Ishikawa (cell line): ENCODE measurements at regions not wholly inside any gene's neighbourhood (a gene's known extent, or its start where the extent isn't known, plus 50 kb on each side); places are given as distances from the start of the nearest gene placed in this dataset.

ENCODE experiments used
- CEBPB ChIP-seq: IDR thresholded peaks from 2 replicates; pipeline ENCODE4 v1.6.1; 2012
- CREB1 ChIP-seq: IDR thresholded peaks from 2 replicates; pipeline ENCODE4 v1.6.1; 2012; ENCODE audit warnings: low read depth
- EGR1 ChIP-seq: IDR thresholded peaks from 2 replicates; pipeline ENCODE4 v1.6.1; 2012
- EP300 ChIP-seq: IDR thresholded peaks from 2 replicates; pipeline ENCODE4 v1.6.1; 2012; ENCODE audit warnings: borderline replicate concordance
- NFIC ChIP-seq: IDR thresholded peaks from 2 replicates; pipeline ENCODE4 v1.6.1; 2012
- RAD21 ChIP-seq: IDR thresholded peaks from 2 replicates; pipeline ENCODE4 v1.6.1; 2012; ENCODE audit warnings: low read depth
- TAF1 ChIP-seq: IDR thresholded peaks from 2 replicates; pipeline ENCODE4 v1.6.1; 2012; ENCODE audit warnings: low read depth, mild to moderate bottlenecking
- TCF12 ChIP-seq: IDR thresholded peaks from 2 replicates; pipeline ENCODE4 v1.6.1; 2012; ENCODE audit warnings: low read depth
- YY1 ChIP-seq: IDR thresholded peaks from 2 replicates; pipeline ENCODE4 v1.6.1; 2012; ENCODE audit warnings: low read depth
- ZBTB7A ChIP-seq: IDR thresholded peaks from 2 replicates; pipeline ENCODE4 v1.6.1; 2012; ENCODE audit warnings: low read depth
- TF ChIP-seq, protein P1 (sequence below): IDR thresholded peaks from 2 replicates; pipeline ENCODE4 v1.6.1; 2012; ENCODE audit warnings: low read depth, mild to moderate bottlenecking
- TF ChIP-seq, protein P2 (sequence below): IDR thresholded peaks from 2 replicates; pipeline ENCODE4 v1.6.1; 2012
- TF ChIP-seq, protein P3 (sequence below): IDR thresholded peaks from 2 replicates; pipeline ENCODE4 v1.6.1; 2012

DNA sequence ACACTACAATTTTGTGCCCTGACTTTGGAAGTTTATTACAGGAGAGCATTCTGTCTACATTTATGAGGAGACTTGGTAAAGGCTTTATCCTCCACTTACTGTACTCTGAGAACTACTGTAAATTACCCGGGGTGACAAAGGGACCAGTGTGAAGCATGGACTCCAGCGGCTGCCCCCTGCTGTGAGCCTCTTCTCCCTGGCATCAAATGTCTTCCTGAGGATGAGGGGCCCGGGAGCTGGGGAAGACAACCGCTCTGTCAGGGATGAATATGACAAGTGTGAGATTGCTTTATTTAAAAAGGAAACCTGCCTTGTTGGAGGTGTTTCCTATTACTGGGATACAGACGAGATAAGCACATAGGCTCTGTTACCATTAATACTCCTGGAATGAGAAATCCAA lies 714.8 kb downstream of the CCSER2 start:
- TF ChIP-seq NFIC (no peak), TCF12 (no peak), TAF1 (no peak), RAD21 (no peak), EGR1 (no peak), EP300 (no peak), YY1 (no peak), CREB1 (no peak), CEBPB (no peak), ZBTB7A (no peak)
- TF ChIP-seq, protein P1, sequence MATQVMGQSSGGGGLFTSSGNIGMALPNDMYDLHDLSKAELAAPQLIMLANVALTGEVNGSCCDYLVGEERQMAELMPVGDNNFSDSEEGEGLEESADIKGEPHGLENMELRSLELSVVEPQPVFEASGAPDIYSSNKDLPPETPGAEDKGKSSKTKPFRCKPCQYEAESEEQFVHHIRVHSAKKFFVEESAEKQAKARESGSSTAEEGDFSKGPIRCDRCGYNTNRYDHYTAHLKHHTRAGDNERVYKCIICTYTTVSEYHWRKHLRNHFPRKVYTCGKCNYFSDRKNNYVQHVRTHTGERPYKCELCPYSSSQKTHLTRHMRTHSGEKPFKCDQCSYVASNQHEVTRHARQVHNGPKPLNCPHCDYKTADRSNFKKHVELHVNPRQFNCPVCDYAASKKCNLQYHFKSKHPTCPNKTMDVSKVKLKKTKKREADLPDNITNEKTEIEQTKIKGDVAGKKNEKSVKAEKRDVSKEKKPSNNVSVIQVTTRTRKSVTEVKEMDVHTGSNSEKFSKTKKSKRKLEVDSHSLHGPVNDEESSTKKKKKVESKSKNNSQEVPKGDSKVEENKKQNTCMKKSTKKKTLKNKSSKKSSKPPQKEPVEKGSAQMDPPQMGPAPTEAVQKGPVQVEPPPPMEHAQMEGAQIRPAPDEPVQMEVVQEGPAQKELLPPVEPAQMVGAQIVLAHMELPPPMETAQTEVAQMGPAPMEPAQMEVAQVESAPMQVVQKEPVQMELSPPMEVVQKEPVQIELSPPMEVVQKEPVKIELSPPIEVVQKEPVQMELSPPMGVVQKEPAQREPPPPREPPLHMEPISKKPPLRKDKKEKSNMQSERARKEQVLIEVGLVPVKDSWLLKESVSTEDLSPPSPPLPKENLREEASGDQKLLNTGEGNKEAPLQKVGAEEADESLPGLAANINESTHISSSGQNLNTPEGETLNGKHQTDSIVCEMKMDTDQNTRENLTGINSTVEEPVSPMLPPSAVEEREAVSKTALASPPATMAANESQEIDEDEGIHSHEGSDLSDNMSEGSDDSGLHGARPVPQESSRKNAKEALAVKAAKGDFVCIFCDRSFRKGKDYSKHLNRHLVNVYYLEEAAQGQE = no peak
- TF ChIP-seq, protein P2, sequence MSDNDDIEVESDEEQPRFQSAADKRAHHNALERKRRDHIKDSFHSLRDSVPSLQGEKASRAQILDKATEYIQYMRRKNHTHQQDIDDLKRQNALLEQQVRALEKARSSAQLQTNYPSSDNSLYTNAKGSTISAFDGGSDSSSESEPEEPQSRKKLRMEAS = no peak
- TF ChIP-seq, protein P3, sequence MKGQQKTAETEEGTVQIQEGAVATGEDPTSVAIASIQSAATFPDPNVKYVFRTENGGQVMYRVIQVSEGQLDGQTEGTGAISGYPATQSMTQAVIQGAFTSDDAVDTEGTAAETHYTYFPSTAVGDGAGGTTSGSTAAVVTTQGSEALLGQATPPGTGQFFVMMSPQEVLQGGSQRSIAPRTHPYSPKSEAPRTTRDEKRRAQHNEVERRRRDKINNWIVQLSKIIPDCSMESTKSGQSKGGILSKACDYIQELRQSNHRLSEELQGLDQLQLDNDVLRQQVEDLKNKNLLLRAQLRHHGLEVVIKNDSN = no peak
